ENCODE measurements at regions not wholly inside any gene's neighbourhood (a gene's known extent, or its start where the extent isn't known, plus 50 kb on each side); places are given as distances from the start of the nearest gene placed in this dataset.

DNA sequence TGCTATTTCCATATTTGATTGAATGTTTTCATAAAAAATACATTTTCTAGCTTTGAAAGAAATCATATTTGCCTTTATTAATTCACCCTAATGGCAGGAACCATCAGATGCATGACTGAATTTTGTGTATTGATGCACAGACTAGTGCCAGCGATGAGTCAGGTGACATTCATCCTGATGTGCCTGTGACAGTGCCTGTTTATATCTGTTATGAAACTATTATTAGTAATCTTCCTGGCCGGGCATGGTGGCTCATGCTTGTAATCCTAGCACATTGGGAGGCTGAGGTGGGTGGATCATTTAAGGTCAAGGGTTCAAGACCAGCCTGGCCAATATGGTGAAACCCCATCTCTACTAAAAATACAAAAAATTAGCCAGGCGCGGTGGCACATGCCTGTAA is 170.0 kb downstream of the TSN start:
- no peak overlapping the region for H3K9ac ChIP-seq (ENCODE audit: low read depth, low read length)

DNA sequence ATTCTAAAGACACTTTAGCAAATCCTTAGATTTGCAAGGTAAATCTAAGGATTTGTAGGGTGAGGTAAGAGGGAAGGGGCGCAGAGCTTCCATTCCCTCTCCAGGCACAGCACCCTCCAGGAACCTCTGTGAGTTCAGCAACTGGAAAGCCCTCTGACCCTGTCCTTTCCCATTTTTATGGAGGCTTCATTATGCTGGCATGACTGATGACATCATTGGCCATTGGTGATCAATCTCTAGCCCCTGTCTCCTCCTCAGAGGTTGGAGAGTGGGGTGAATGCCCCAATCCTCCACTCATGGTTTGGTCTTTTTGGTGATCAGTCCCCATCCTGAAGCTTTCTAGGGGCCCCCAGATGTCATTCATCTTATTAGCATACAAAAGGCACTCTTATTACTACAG is 187.8 kb downstream of the TSN start:
- Histone ChIP-seq H3K4me3 (ENCODE audit: low read depth, low read length) (no peak overlapping the region), H3K27me3 (ENCODE audit: control insufficient read depth, insufficient read depth, low read length) (no peaks in the 10 kb centered on the region), H3K4me1 (ENCODE audit: control insufficient read depth, insufficient read depth, low read length) (no peaks in the 10 kb centered on the region), H3K9me3 (ENCODE audit: control insufficient read depth, insufficient read depth, low read length) (no peaks in the 10 kb centered on the region), H3K9ac (ENCODE audit: low read depth, low read length) (no peak overlapping the region), H3K36me3 (ENCODE audit: control insufficient read depth, insufficient read depth, low read length) (no peaks in the 10 kb centered on the region)

More for the DNA sequence above, 170.0 kb downstream of the TSN start:
- no peaks in the 10 kb centered on the region for H3K9me3 ChIP-seq (ENCODE audit: control insufficient read depth, insufficient read depth, low read length)
- no peaks in the 10 kb centered on the region for H3K36me3 ChIP-seq (ENCODE audit: control insufficient read depth, insufficient read depth, low read length)
- H3K4me3 ChIP-seq (ENCODE audit: low read depth, low read length): no peak overlapping the region
- H3K27me3 ChIP-seq (ENCODE audit: control insufficient read depth, insufficient read depth, low read length): no peaks in the 10 kb centered on the region
- H3K4me1 ChIP-seq (ENCODE audit: control insufficient read depth, insufficient read depth, low read length): no peaks in the 10 kb centered on the region

DNA sequence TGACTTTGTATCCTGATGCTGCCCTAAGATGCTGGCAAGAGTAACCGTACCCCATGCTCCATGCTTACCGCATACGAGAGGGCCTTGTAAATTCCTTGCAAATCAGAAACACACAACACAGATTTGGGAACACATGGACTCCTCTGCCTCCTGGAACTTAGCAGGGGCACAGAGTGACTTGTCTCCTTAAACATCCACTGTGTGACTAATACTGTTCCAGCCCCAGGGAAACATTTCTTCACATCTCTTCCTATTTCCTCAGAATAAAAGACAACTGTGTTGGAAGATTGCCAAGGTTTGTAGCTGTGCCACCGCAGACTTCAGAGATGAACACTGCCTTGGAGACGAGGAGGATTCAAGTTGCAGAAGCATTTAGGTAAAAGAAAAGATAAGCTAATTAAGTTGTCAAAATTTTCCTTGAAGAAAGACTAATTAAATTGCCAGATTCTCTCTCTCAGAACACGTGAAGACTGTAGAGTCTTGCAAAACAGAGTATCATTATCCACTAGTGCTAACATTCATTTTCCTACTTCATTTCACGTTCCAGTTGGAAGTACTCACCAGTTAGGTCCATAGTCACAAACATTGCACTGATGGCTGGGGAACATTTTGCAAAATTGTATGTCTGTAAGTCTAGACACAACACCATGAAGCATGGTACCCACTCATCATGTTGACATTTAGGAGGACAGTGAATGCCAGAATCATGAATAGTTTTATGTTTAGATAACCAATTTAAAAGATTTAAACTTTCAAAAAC is 188.8 kb downstream of the TSN start:
- Histone ChIP-seq H3K4me1 (ENCODE audit: control insufficient read depth, insufficient read depth, low read length) (no peaks in the 10 kb centered on the region), H3K36me3 (ENCODE audit: control insufficient read depth, insufficient read depth, low read length) (no peaks in the 10 kb centered on the region), H3K9ac (ENCODE audit: low read depth, low read length) (no peak overlapping the region), H3K9me3 (ENCODE audit: control insufficient read depth, insufficient read depth, low read length) (no peaks in the 10 kb centered on the region), H3K4me3 (ENCODE audit: low read depth, low read length) (no peak overlapping the region), H3K27me3 (ENCODE audit: control insufficient read depth, insufficient read depth, low read length) (no peaks in the 10 kb centered on the region)

DNA sequence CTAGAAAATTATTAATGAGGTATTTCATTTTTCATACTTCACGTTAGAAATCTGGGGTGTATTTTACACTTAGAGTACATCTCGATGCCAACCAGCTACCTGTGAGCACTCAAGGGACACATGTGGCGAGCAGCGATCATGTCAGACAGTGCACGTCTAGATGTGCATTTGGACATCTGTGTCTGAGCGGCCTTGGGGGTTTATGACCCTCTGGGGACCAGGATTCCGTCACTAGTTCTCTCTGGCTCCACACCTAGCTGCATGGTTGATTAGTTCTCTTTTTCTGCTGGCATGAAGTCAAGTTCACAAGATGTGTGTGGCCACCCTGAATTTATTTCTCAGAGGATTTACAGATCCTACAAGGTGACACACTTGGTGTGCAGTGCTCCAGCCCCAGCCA is 192.2 kb downstream of the TSN start:
- no peaks in the 10 kb centered on the region for H3K36me3 ChIP-seq (ENCODE audit: control insufficient read depth, insufficient read depth, low read length)
- H3K4me3 ChIP-seq (ENCODE audit: low read depth, low read length): no peak overlapping the region
- no peaks in the 10 kb centered on the region for H3K27me3 ChIP-seq (ENCODE audit: control insufficient read depth, insufficient read depth, low read length)
- no peaks in the 10 kb centered on the region for H3K9me3 ChIP-seq (ENCODE audit: control insufficient read depth, insufficient read depth, low read length)
- H3K9ac ChIP-seq (ENCODE audit: low read depth, low read length): no peak overlapping the region
- no peaks in the 10 kb centered on the region for H3K4me1 ChIP-seq (ENCODE audit: control insufficient read depth, insufficient read depth, low read length)

DNA sequence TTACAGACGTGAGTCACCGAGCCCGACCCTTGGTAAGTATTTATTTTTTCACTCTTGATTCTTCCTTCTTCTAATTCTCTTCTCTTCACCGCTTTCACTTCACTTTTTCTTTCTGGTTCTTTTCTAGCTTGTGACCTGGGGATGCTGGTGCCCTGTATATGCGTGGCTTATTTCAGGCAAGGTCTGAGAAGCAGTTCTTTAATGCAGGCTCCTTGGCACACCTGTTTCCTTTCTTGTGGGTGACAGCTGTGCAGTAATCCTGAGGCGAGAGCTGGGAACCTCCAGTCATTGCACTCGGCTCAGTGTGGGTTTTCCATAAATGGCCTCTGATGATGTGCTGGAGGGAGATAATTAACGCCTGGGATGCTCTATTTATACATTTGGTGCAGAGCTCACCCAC is 193.8 kb downstream of the TSN start:
- Histone ChIP-seq H3K36me3 (ENCODE audit: control insufficient read depth, insufficient read depth, low read length) (no peaks in the 10 kb centered on the region), H3K4me3 (ENCODE audit: low read depth, low read length) (no peak overlapping the region), H3K27me3 (ENCODE audit: control insufficient read depth, insufficient read depth, low read length) (no peaks in the 10 kb centered on the region), H3K9ac (ENCODE audit: low read depth, low read length) (no peak overlapping the region), H3K4me1 (ENCODE audit: control insufficient read depth, insufficient read depth, low read length) (no peaks in the 10 kb centered on the region), H3K9me3 (ENCODE audit: control insufficient read depth, insufficient read depth, low read length) (no peaks in the 10 kb centered on the region)

DNA sequence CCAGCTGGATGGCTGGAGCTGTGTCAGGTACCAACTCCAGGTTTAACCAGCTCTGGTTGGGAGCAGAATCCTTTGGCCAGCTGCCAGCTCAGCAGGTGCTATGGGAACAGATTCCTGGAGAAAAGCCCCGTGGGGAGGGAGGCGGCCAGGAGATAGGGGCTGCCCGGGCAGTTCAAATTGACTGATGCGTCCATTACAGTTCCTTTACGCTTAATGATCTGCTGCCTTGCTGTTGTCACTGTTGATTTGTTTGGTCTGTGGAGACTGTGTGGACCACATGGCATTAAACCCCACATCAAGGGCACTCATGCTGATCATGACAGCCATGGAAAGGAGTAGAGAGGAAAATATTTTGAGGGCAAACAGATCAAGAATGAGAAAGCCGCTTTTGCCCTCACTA is 200.0 kb downstream of the TSN start:
- Histone ChIP-seq H3K27me3 (ENCODE audit: control insufficient read depth, insufficient read depth, low read length) (no peaks in the 10 kb centered on the region), H3K4me3 (ENCODE audit: low read depth, low read length) (no peak overlapping the region), H3K9ac (ENCODE audit: low read depth, low read length) (no peak overlapping the region), H3K9me3 (ENCODE audit: control insufficient read depth, insufficient read depth, low read length) (no peaks in the 10 kb centered on the region), H3K4me1 (ENCODE audit: control insufficient read depth, insufficient read depth, low read length) (no peaks in the 10 kb centered on the region), H3K36me3 (ENCODE audit: control insufficient read depth, insufficient read depth, low read length) (no peaks in the 10 kb centered on the region)

DNA sequence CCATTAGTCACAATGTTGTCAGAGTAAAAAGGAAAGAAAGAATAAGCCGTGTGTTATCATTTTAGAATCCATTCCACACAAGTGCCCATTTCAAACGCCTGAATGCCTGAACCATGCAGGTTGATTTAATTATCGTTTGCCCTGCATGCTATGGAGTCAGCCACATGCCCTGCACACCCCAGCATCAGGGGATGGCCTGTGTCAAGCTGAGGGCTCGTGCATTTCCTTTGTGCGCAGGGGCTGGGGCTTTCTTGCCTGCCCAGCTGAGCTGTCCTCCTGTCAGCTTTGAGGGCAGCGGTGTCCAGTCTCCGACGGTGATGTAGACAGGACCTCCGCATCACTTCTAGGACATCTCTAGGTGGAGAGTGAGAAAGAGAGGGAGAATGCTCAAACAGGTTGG is 200.4 kb downstream of the TSN start:
- Histone ChIP-seq H3K9me3 (ENCODE audit: control insufficient read depth, insufficient read depth, low read length) (no peaks in the 10 kb centered on the region), H3K9ac (ENCODE audit: low read depth, low read length) (no peak overlapping the region), H3K4me3 (ENCODE audit: low read depth, low read length) (no peak overlapping the region), H3K36me3 (ENCODE audit: control insufficient read depth, insufficient read depth, low read length) (no peaks in the 10 kb centered on the region), H3K4me1 (ENCODE audit: control insufficient read depth, insufficient read depth, low read length) (no peaks in the 10 kb centered on the region), H3K27me3 (ENCODE audit: control insufficient read depth, insufficient read depth, low read length) (no peaks in the 10 kb centered on the region)

DNA sequence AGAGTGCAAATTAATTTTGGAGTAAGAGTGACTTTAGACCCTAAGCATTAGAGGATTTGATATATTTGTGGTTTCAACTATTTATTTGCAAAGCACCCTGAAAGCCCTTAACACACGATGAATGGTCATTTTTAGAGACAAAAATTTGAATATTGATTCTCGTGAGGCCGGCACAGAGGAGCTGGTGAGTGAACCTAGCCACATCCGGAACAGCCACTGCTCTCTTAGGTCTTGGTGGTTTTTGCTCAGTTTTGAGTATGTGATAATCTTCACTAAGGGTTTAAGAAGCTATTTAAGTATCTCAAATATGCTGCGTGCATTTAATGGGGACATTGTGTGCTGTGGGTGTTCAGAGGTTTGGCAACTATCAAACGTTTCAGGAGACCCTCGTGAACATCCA is 204.8 kb downstream of the TSN start:
- no peak overlapping the region for H3K4me3 ChIP-seq (ENCODE audit: low read depth, low read length)
- H3K4me1 ChIP-seq (ENCODE audit: control insufficient read depth, insufficient read depth, low read length): no peaks in the 10 kb centered on the region
- no peaks in the 10 kb centered on the region for H3K27me3 ChIP-seq (ENCODE audit: control insufficient read depth, insufficient read depth, low read length)
- no peaks in the 10 kb centered on the region for H3K9me3 ChIP-seq (ENCODE audit: control insufficient read depth, insufficient read depth, low read length)
- H3K9ac ChIP-seq (ENCODE audit: low read depth, low read length): no peak overlapping the region
- H3K36me3 ChIP-seq (ENCODE audit: control insufficient read depth, insufficient read depth, low read length): no peaks in the 10 kb centered on the region

DNA sequence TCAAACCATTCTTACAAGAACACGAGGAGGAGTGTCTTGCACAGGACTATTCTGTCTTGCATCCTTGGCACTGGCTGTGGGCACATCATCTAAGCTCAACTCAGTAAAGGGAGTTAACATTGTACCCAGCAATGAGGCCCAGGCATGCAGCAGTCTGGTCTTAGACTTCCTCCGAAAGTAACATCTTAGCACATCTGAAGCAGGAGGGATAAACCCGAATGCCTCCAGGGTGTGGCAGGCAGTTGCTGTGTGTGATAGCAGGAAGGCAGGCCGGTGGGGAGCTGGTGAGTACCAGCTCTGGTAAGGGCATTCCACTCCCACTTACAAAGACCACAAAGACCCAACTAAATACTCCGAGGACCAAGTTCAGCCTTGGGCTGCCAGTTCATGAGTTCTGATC is 206.3 kb downstream of the TSN start:
- Histone ChIP-seq H3K4me1 (ENCODE audit: control insufficient read depth, insufficient read depth, low read length) (no peaks in the 10 kb centered on the region), H3K4me3 (ENCODE audit: low read depth, low read length) (no peak overlapping the region), H3K36me3 (ENCODE audit: control insufficient read depth, insufficient read depth, low read length) (no peaks in the 10 kb centered on the region), H3K27me3 (ENCODE audit: control insufficient read depth, insufficient read depth, low read length) (no peaks in the 10 kb centered on the region), H3K9ac (ENCODE audit: low read depth, low read length) (no peak overlapping the region), H3K9me3 (ENCODE audit: control insufficient read depth, insufficient read depth, low read length) (no peaks in the 10 kb centered on the region)

DNA sequence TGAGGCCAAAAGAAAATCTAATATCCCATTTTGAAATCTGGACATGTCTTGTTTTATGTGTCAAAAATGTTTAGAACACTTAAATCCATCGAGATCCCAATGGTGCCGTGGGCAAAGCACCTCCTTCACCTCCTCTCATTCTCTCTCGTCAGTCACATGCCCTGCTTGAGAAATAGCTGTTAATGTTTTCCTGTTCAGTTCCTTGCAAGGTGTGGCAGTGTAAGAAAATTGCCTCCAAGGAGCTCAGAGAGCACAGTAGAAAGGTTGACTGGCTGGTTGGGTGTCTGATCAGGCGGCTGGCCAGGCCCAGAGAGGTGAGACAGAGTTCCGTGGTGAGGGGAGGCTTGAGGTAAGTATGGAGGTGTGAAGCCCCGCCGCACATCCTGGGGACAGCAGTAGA is 210.2 kb downstream of the TSN start:
- Histone ChIP-seq H3K9me3 (ENCODE audit: control insufficient read depth, insufficient read depth, low read length) (no peaks in the 10 kb centered on the region), H3K27me3 (ENCODE audit: control insufficient read depth, insufficient read depth, low read length) (no peaks in the 10 kb centered on the region), H3K9ac (ENCODE audit: low read depth, low read length) (no peak overlapping the region), H3K4me3 (ENCODE audit: low read depth, low read length) (no peak overlapping the region), H3K36me3 (ENCODE audit: control insufficient read depth, insufficient read depth, low read length) (no peaks in the 10 kb centered on the region), H3K4me1 (ENCODE audit: control insufficient read depth, insufficient read depth, low read length) (no peaks in the 10 kb centered on the region)

DNA sequence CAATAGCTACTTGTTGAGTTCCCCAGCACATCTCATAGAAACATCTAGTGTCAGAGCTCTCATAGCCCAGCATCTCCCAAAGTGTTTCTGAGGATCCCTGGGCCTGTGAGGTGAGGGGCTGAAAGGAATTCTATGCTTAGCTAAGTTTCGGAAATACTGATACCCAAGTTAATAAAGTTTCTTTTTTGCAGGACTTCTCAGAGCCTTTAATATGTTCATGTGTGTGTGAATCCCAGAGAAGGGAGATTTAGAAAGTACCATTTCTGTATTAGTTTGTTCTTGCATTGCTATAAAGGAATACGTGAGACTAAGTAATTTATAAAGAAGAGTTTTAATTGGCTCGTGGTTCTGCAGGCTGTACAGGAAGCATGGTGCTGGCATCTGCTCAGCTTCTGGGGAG is 211.2 kb downstream of the TSN start:
- Histone ChIP-seq H3K4me1 (ENCODE audit: control insufficient read depth, insufficient read depth, low read length) (no peaks in the 10 kb centered on the region), H3K4me3 (ENCODE audit: low read depth, low read length) (no peak overlapping the region), H3K9ac (ENCODE audit: low read depth, low read length) (no peak overlapping the region), H3K36me3 (ENCODE audit: control insufficient read depth, insufficient read depth, low read length) (no peaks in the 10 kb centered on the region), H3K27me3 (ENCODE audit: control insufficient read depth, insufficient read depth, low read length) (no peaks in the 10 kb centered on the region), H3K9me3 (ENCODE audit: control insufficient read depth, insufficient read depth, low read length) (no peaks in the 10 kb centered on the region)

DNA sequence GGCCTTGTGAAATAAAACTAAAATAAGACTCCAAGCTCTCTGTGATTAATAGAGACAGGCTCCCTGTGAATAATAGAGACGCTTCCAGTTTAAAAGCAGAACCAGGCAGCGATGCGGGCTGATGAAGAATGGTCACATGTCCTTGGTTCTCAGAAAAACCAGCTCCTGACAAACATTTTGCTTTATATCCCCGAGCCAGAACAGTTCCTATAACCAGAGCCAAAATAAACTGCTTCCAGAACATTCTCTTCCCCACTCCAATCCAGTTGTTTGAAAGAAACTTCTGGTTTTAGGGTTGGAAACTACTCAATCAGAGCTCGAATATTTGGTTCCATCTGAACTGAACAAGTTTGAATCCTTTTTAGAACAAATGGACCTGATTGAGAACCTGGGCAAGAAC is 213.7 kb downstream of the TSN start:
- Histone ChIP-seq H3K9ac (ENCODE audit: low read depth, low read length) (no peak overlapping the region), H3K4me3 (ENCODE audit: low read depth, low read length) (no peak overlapping the region), H3K27me3 (ENCODE audit: control insufficient read depth, insufficient read depth, low read length) (no peaks in the 10 kb centered on the region), H3K36me3 (ENCODE audit: control insufficient read depth, insufficient read depth, low read length) (no peaks in the 10 kb centered on the region), H3K9me3 (ENCODE audit: control insufficient read depth, insufficient read depth, low read length) (no peaks in the 10 kb centered on the region), H3K4me1 (ENCODE audit: control insufficient read depth, insufficient read depth, low read length) (no peaks in the 10 kb centered on the region)

Data from iPS-15b (cell line).